ENCODE measurements at regions not wholly inside any gene's neighbourhood (a gene's known extent, or its start where the extent isn't known, plus 50 kb on each side); places are given as distances from the start of the nearest gene placed in this dataset.
A peak's percentile ranks its signal among the peaks of the same experiment; 100 is the strongest.

DNA sequence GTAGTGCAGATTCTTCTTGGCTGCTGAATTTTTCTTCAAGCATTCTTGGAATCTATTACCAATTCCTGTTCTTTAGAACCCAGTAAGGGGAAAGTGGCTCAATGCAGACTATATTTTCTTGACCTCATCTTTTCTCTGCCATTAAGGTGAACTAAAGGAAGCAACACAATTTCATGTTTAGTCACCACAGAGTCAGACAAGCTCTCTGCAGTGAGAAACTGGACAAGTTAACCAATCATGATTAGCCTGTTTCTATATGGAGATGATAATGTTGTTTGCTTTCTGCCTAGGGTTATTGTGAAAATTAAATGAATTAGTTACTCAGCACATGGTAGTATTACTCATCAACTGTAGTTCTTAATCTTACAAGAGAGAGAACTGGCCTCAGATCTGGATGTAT, 1075.1 kb downstream of the AGBL1 start:
- peak; percentile 72 for DNase-seq (ENCODE audit: low read depth)
- H3K4me3 ChIP-seq (ENCODE audit: low read depth, low read length) = no peak overlapping the region
- TF ChIP-seq, protein P1, sequence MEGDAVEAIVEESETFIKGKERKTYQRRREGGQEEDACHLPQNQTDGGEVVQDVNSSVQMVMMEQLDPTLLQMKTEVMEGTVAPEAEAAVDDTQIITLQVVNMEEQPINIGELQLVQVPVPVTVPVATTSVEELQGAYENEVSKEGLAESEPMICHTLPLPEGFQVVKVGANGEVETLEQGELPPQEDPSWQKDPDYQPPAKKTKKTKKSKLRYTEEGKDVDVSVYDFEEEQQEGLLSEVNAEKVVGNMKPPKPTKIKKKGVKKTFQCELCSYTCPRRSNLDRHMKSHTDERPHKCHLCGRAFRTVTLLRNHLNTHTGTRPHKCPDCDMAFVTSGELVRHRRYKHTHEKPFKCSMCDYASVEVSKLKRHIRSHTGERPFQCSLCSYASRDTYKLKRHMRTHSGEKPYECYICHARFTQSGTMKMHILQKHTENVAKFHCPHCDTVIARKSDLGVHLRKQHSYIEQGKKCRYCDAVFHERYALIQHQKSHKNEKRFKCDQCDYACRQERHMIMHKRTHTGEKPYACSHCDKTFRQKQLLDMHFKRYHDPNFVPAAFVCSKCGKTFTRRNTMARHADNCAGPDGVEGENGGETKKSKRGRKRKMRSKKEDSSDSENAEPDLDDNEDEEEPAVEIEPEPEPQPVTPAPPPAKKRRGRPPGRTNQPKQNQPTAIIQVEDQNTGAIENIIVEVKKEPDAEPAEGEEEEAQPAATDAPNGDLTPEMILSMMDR (IDR thresholded peaks at IDR 0.05; ENCODE audit: insufficient read depth, low read length) = no peak

GRCh38 chr15:87151202-87151748, 1071.6 kb downstream of the AGBL1 start:
- no peak for DNase-seq (ENCODE audit: low read depth)
- TF ChIP-seq, protein P1 (IDR thresholded peaks at IDR 0.05; ENCODE audit: insufficient read depth, low read length) = no peak
- no peak overlapping the region for H3K4me3 ChIP-seq (ENCODE audit: low read depth, low read length)

DNA sequence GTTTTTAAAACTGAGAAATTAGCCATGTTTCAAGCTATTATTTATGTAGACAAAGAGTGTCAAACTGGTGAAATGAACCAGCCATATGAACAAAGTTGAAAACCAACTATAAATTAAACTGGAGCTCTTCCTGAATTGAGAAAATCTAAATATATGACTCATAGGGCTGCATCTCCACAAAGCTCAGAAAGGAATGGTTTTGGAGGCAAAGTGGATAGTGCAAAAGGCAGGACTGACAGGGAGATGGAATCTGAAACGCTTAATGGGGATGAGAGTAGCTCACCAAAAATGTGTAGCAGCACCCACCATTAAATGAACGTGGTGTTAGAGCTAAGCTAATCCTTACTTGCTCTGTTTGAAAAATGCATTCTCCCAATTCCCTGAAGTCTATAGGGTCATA, 1066.0 kb downstream of the AGBL1 start:
- TF ChIP-seq, protein P1 (IDR thresholded peaks at IDR 0.05; ENCODE audit: insufficient read depth, low read length) = no peak
- DNase-seq (ENCODE audit: low read depth) = no peak
- H3K4me3 ChIP-seq (ENCODE audit: low read depth, low read length) = no peak overlapping the region

DNA sequence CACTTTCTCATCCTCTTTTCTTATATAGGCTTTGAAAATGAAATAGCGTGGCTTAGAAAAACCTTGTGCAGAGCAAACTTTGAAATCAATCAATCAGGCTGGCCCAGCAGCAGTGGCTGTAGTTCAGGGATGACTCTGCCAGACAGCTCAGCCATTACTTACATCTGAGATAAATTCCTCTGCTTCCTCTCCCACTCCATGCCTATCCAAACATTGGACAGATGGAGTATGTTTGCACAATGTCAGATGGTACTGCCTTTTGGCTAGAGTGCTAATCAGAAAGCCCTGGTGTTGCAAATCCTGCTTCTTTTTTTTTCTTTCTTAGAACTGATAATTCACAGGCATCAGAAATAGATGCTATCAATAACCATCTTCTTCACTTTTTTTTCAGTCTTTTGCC, 1065.1 kb downstream of the AGBL1 start:
- TF ChIP-seq, protein P1 (IDR thresholded peaks at IDR 0.05; ENCODE audit: insufficient read depth, low read length) = no peak
- DNase-seq (ENCODE audit: low read depth) = peak; percentile 82
- H3K4me3 ChIP-seq (ENCODE audit: low read depth, low read length) = no peak overlapping the region

DNA sequence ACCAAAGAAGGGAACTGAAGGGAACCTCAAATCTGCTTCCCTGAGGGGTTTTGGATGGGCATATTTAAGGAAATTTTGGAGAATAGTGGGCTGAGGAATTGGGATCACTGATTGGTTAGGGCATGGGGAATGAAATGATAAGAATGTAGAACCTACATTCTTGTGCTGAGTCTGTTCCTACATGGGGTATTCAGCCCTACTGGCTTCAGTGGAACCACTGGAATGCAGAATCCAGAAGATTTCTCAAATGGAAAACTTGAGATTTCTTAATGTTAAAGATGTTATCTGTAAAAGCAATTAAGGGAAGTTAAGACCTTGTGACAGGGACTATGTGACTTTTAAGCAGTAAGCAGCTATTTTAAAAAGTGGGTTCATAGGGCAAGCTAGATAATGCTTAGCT, 1062.4 kb downstream of the AGBL1 start:
- TF ChIP-seq, protein P1 (IDR thresholded peaks at IDR 0.05; ENCODE audit: insufficient read depth, low read length) = no peak
- no peak for DNase-seq (ENCODE audit: low read depth)
- H3K4me3 ChIP-seq (ENCODE audit: low read depth, low read length) = no peak overlapping the region

DNA sequence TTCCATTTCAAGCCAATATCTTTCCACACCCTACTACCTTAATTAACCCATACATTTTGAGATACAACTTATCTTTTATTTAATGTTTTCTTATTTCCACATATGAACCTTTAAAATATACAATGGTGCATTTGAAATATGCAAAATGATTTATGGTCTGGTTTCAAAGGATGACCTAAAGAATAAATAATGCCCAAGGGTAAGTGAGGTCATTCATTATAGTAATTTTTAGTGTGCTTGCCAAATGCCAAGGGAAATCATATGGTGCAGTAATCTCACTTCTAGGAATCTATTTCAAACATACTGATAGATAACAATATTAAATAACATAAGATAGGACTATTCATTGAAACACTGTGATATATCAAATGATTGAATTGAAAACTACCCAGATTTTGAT, 1055.4 kb downstream of the AGBL1 start:
- H3K4me3 ChIP-seq (ENCODE audit: low read depth, low read length) = no peak overlapping the region
- TF ChIP-seq, protein P1 (IDR thresholded peaks at IDR 0.05; ENCODE audit: insufficient read depth, low read length) = no peak
- peak; percentile 40 for DNase-seq (ENCODE audit: low read depth)

DNA sequence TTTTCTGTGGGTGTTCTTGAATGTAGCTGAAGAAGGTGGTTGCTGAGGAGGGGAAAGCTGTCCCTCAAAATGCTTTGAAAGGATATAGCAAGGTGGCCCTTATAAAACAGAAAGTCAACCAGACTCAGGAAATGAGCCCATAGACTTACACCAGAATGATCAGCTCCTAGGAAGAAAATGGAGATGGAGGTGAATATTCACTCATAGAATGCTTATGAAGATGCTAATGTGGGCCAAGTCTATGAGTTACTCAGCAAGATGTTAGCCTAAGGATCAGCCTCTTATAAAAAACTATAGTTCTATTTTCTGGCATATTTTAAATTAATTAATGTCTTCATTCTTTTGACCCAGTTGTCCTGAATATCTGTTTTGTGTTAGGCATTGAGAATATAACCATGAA, 1054.0 kb downstream of the AGBL1 start:
- TF ChIP-seq, protein P1 (IDR thresholded peaks at IDR 0.05; ENCODE audit: insufficient read depth, low read length) = no peak
- no peak overlapping the region for H3K4me3 ChIP-seq (ENCODE audit: low read depth, low read length)
- DNase-seq (ENCODE audit: low read depth) = no peak

Measured in fibroblast of the aortic adventitia (primary cell).